IMR-90 (cell line): ENCODE measurements at regions not wholly inside any gene's neighbourhood (a gene's known extent, or its start where the extent isn't known, plus 50 kb on each side); places are given as distances from the start of the nearest gene placed in this dataset.

Source experiments
- ATAC-seq: fragments of 200-7000 bp; cut with Tn5 transposase; 2 replicates; pipeline ENCODE4 v1.9.1; 2020; ENCODE audit warnings: low read depth, mild to moderate bottlenecking, moderate library complexity
- BruUV-seq: library from RNA; stranded (reverse); fragments of 400-500 nt; replicated peaks from 2 replicates; lab custom pipeline; 2021; lab: Mats Ljungman, UMichigan
- CTCF ChIA-PET: fragments of 300-600 bp; formaldehyde crosslinking; extraction: SDS; loops from one replicate; lab custom pipeline; 2021; ENCODE audit warnings: antibody characterized with exemption; lab: Yijun Ruan, JAX
- POLR2A ChIA-PET: fragments of 300-600 bp; sonication (Branson Sonifier 250); formaldehyde crosslinking; loops from one replicate; lab custom pipeline; 2022; ENCODE audit warnings: antibody characterized with exemption; ENCODE audit not compliant: unreplicated experiment; lab: Charles Lee
- DNase-seq: peaks from one replicate; pipeline ENCODE4 v3.0.0; 2013
- H2AFZ ChIP-seq: replicated peaks from 2 replicates; pipeline ENCODE3; 2013; ENCODE audit warnings: low read length, mild to moderate bottlenecking; ENCODE audit not compliant: poor library complexity
- H2AK5ac ChIP-seq: 2 replicates; pipeline ENCODE4 v1.6.1; 2013; ENCODE audit warnings: low read depth, low read length, inconsistent platforms
- H2AK9ac ChIP-seq: replicated peaks from 2 replicates; pipeline ENCODE3; 2013; ENCODE audit warnings: mild to moderate bottlenecking, low read depth, low read length, moderate library complexity; ENCODE audit not compliant: poor library complexity
- H2BK120ac ChIP-seq: 2 replicates; pipeline ENCODE4 v1.6.1; 2013; ENCODE audit warnings: low read depth, low read length, inconsistent platforms
- H2BK15ac ChIP-seq: 3 replicates; pipeline ENCODE4 v1.6.1; 2013; ENCODE audit warnings: low read depth, low read length, inconsistent platforms
- H2BK20ac ChIP-seq: 2 replicates; pipeline ENCODE4 v1.6.1; 2013; ENCODE audit warnings: low read depth, mild to moderate bottlenecking, inconsistent platforms, low read length, moderate library complexity
- H2BK5ac ChIP-seq: 2 replicates; pipeline ENCODE4 v1.6.1; 2013; ENCODE audit warnings: mild to moderate bottlenecking, low read depth, low read length, inconsistent platforms; ENCODE audit not compliant: poor library complexity, severe bottlenecking
- H3K14ac ChIP-seq: replicated peaks from 2 replicates; pipeline ENCODE4 v1.6.1; 2013; ENCODE audit warnings: low read depth, low read length, inconsistent platforms
- H3K18ac ChIP-seq: 2 replicates; pipeline ENCODE4 v1.6.1; 2013; ENCODE audit warnings: low read depth, low read length, control low read depth
- H3K23ac ChIP-seq: 2 replicates; pipeline ENCODE4 v1.6.1; 2013; ENCODE audit warnings: low read depth, low read length, inconsistent platforms
- H3K27ac ChIP-seq: 2 replicates; pipeline ENCODE4 v1.5.1; 2013; ENCODE audit warnings: mild to moderate bottlenecking, control low read depth, low read length; ENCODE audit not compliant: insufficient read depth
- H3K27me3 ChIP-seq: 2 replicates; pipeline ENCODE4 v1.6.1; 2013; ENCODE audit warnings: low read length; ENCODE audit not compliant: control insufficient read depth, insufficient read depth
- H3K36me3 ChIP-seq: 2 replicates; pipeline ENCODE4 v1.6.1; 2013; ENCODE audit warnings: low read length, mixed read lengths; ENCODE audit not compliant: control insufficient read depth, insufficient read depth
- H3K4ac ChIP-seq: 2 replicates; pipeline ENCODE4 v1.6.1; 2013; ENCODE audit warnings: low read depth, low read length, inconsistent platforms
- H3K4me1 ChIP-seq: 2 replicates; pipeline ENCODE4 v1.6.1; 2013; ENCODE audit warnings: low read length, mixed read lengths; ENCODE audit not compliant: control insufficient read depth, insufficient read depth
- H3K4me2 ChIP-seq: 2 replicates; pipeline ENCODE4 v1.6.1; 2013; ENCODE audit warnings: low read depth, mild to moderate bottlenecking, control low read depth, low read length, moderate library complexity
- H3K4me3 ChIP-seq: 2 replicates; pipeline ENCODE4 v1.5.1; 2013; ENCODE audit warnings: low read depth, mild to moderate bottlenecking, control low read depth, low read length, moderate library complexity; ENCODE audit not compliant: insufficient read depth
- H3K56ac ChIP-seq: 2 replicates; pipeline ENCODE4 v1.6.1; 2013; ENCODE audit warnings: low read length, inconsistent platforms; ENCODE audit not compliant: insufficient read depth; ENCODE audit errors: extremely low read depth
- H3K79me1 ChIP-seq, 2 experiments: 2 replicates each; pipeline ENCODE4 v1.6.1; 2013; ENCODE audit warnings: low read length in 2 of 2, inconsistent platforms in 1 of 2, low read depth in 1 of 2
- H3K9ac ChIP-seq: 2 replicates; pipeline ENCODE4 v1.6.1; 2013; ENCODE audit warnings: low read depth, low read length, control low read depth
- H3K9me1 ChIP-seq: 2 replicates; pipeline ENCODE4 v1.6.1; 2013; ENCODE audit warnings: low read length, inconsistent platforms; ENCODE audit not compliant: insufficient read depth
- H3K9me3 ChIP-seq: 2 replicates; pipeline ENCODE4 v1.6.1; 2013; ENCODE audit warnings: low read length; ENCODE audit not compliant: control insufficient read depth, insufficient read depth
- H4K20me1 ChIP-seq: 2 replicates; pipeline ENCODE4 v1.6.1; 2013; ENCODE audit warnings: low read length, inconsistent platforms; ENCODE audit not compliant: insufficient read depth
- H4K5ac ChIP-seq: 2 replicates; pipeline ENCODE4 v1.6.1; 2013; ENCODE audit warnings: mild to moderate bottlenecking, low read depth, low read length, control low read depth
- H4K8ac ChIP-seq, 2 experiments: 2 replicates each; pipeline ENCODE4 v1.6.1; 2013; ENCODE audit warnings: low read depth in 2 of 2, low read length in 2 of 2, control low read depth in 1 of 2, inconsistent platforms in 1 of 2
- H4K91ac ChIP-seq: 2 replicates; pipeline ENCODE4 v1.6.1; 2013; ENCODE audit warnings: low read depth, low read length, inconsistent platforms; ENCODE audit not compliant: insufficient read depth
- NFE2L2 ChIP-seq: fragments of 150-350 bp; IDR thresholded peaks from 2 replicates; pipeline ENCODE4 v1.6.1; 2016; ENCODE audit warnings: low read depth, mild to moderate bottlenecking, low read length
- RCOR1 ChIP-seq: IDR thresholded peaks from 2 replicates; pipeline ENCODE4 v1.6.1; 2012; ENCODE audit warnings: mild to moderate bottlenecking, low read length, improper control_type of control experiment; ENCODE audit not compliant: insufficient replicate concordance
- WGBS, 2 experiments: methylation state at CpG; one replicate each; pipeline versions ENCODE4 v1.1.5 to v1.1.7; 2013; ENCODE audit warnings: missing lambda C conversion rate in 2 of 2; ENCODE audit not compliant: insufficient read length in 1 of 2; ENCODE audit errors: extremely low coverage in 2 of 2; 5-methylcytosine and 5-hydroxymethylcytosine counted together
- dilution Hi-C: fragments of 300-500 bp; cut with HindIII; formaldehyde crosslinking; loops from one replicate; pipeline ENCODE4 v1.14.3; 2018; ENCODE audit warnings: low sequenced_read_pairs; ENCODE audit not compliant: unreplicated experiment
- in situ Hi-C: fragments of 300-500 bp; cut with MboI; formaldehyde crosslinking; loops from 3 replicates; pipeline ENCODE4 v1.14.3; 2019; ENCODE audit warnings: low sequenced_read_pairs, inconsistent platforms, mixed read lengths
- intact Hi-C: fragments of 100-400 bp; cut with micrococcal nuclease; formaldehyde crosslinking; loops from 2 replicates; pipeline ENCODE4 v1.10.0; 2022

DNA sequence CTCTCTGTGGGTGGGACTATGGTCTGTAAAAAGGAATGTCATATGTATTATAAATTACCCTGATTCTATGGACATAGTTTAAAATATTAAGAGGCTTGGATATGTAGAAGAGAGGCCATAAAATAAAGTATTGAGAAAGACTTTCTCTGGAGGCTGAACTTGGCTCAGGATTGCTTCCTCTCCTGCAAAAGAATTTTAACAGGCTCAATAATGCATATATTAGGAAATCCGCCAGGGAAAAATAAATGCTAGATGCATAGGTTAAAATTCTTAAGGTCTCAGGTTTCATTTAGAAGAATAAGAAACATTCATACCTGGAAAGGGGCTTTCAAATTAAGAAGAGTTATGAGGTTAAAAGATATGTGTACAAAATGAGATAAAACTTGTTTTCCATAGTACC lies 424.3 kb downstream of the ARAP2 start:
- no peak overlapping the region for H4K5ac ChIP-seq
- no peak overlapping the region for H2BK15ac ChIP-seq
- no peak overlapping the region for H3K4ac ChIP-seq
- DNase-seq (no peak), ATAC-seq (no peak)
- no CpG with 5 or more reads among the region's 1 CpG for WGBS, 2 experiments
- H3K4me2 ChIP-seq: no peak overlapping the region
- POLR2A ChIA-PET: no interaction called here
- no peak overlapping the region for H4K8ac ChIP-seq
- in situ Hi-C loops: no loop called here
- intact Hi-C loops: no loop called here
- no peaks in the 10 kb centered on the region for H3K27me3 ChIP-seq
- no peak overlapping the region for H2BK120ac ChIP-seq
- no peak overlapping the region for H2AK5ac ChIP-seq
- no peaks in the 10 kb centered on the region for H3K9me1 ChIP-seq
- no peak for TF ChIP-seq RCOR1
- TF ChIP-seq NFE2L2: no peak
- peaks cover 4% of the 10 kb centered on the region; the same call in 1 of the 2 replicates for H3K9me3 ChIP-seq
- no peak overlapping the region for H2AK9ac ChIP-seq
- no peak overlapping the region for H2BK20ac ChIP-seq
- dilution Hi-C loops: no loop called here
- CTCF ChIA-PET: no interaction called here
- no peaks in the 10 kb centered on the region for H4K20me1 ChIP-seq
- no peaks in the 10 kb centered on the region for H3K36me3 ChIP-seq
- no peak overlapping the region for H2BK5ac ChIP-seq
- no peak overlapping the region for H4K91ac ChIP-seq
- no peak overlapping the region for H3K14ac ChIP-seq
- H3K56ac ChIP-seq: no peak overlapping the region
- no peak overlapping the region for H3K4me3 ChIP-seq
- H3K79me1 ChIP-seq: no peaks in the 10 kb centered on the region
- no peak overlapping the region for H3K23ac ChIP-seq
- H3K27ac ChIP-seq: no peak overlapping the region
- H3K18ac ChIP-seq: no peak overlapping the region
- H3K4me1 ChIP-seq: no peaks in the 10 kb centered on the region
- no peak overlapping the region for H2AFZ ChIP-seq
- no TSS peak for BruUV-seq
- H3K9ac ChIP-seq: no peak overlapping the region
